Effector CD4-positive, alpha-beta T cell (primary cell): ENCODE measurements at regions not wholly inside any gene's neighbourhood (a gene's known extent, or its start where the extent isn't known, plus 50 kb on each side); places are given as distances from the start of the nearest gene placed in this dataset.

ENCODE experiments used
- DNase-seq: peaks from one replicate; pipeline ENCODE4 v3.0.0-alpha.2; 2020

- no peak for DNase-seq
Measured at GRCh38 chr12:125919856-125920470, 854.7 kb downstream of the AACS start.

GRCh38 chr12:125922330-125922729 is 857.1 kb downstream of the AACS start:
- DNase-seq, result no peak

- DNase-seq, result no peak
Measured at GRCh38 chr12:125936502-125936901, 871.3 kb downstream of the AACS start.

GRCh38 chr12:125944446-125944845 is 879.2 kb downstream of the AACS start:
- no peak for DNase-seq

GRCh38 chr12:125949471-125949870 is 884.2 kb downstream of the AACS start:
- DNase-seq, result no peak

- DNase-seq, result no peak
Measured at GRCh38 chr12:125954362-125954761, 889.1 kb downstream of the AACS start.

- DNase-seq, result no peak
Measured at GRCh38 chr12:125956186-125956585, 891.0 kb downstream of the AACS start.

- no peak for DNase-seq
Measured at GRCh38 chr12:125966641-125967040, 901.4 kb downstream of the AACS start.

GRCh38 chr12:125968413-125968812 is 903.2 kb downstream of the AACS start:
- no peak for DNase-seq

GRCh38 chr12:125971981-125972380 is 906.7 kb downstream of the AACS start:
- no peak for DNase-seq

GRCh38 chr12:125978286-125978685 is 913.1 kb downstream of the AACS start:
- no peak for DNase-seq

GRCh38 chr12:125981610-125982253 is 916.5 kb downstream of the AACS start:
- no peak for DNase-seq

- DNase-seq, result no peak
Measured at GRCh38 chr12:125983094-125983783, 918.0 kb downstream of the AACS start.

GRCh38 chr12:125983784-125984500 is 918.7 kb downstream of the AACS start:
- DNase-seq, result no peak

- no peak for DNase-seq
Measured at GRCh38 chr12:125988545-125988944, 923.3 kb downstream of the AACS start.

GRCh38 chr12:125989696-125990095 is 924.5 kb downstream of the AACS start:
- DNase-seq, result no peak

GRCh38 chr12:125996443-125996842 is 931.2 kb downstream of the AACS start:
- DNase-seq, result no peak

- no peak for DNase-seq
Measured at GRCh38 chr12:125999628-126000027, 934.4 kb downstream of the AACS start.

GRCh38 chr12:126019385-126019784 is 954.1 kb downstream of the AACS start:
- no peak for DNase-seq

- no peak for DNase-seq
Measured at GRCh38 chr12:126021675-126022074, 956.4 kb downstream of the AACS start.

- no peak for DNase-seq
Measured at GRCh38 chr12:126027825-126028224, 962.6 kb downstream of the AACS start.

GRCh38 chr12:126030573-126030972 is 965.3 kb downstream of the AACS start:
- no peak for DNase-seq

- DNase-seq, result no peak
Measured at GRCh38 chr12:126033751-126034150, 968.5 kb downstream of the AACS start.

GRCh38 chr12:126036348-126036747 is 971.1 kb downstream of the AACS start:
- DNase-seq, result no peak
